Thyroid gland (tissue), 4 donors: ENCODE measurements at regions not wholly inside any gene's neighbourhood (a gene's known extent, or its start where the extent isn't known, plus 50 kb on each side); places are given as distances from the start of the nearest gene placed in this dataset.

Source experiments
- DNase-seq, 2 donors: peaks; one replicate each; pipeline ENCODE4 v3.0.0-alpha.2; 2019
- H3K27ac ChIP-seq, 3 donors: fragments of 200-600 bp; sonication (generic); 1 replicate in 2 of 3; 2 replicates in 1 of 3; pipeline ENCODE4 v1.5.1; 2016 to 2019; ENCODE audit warnings: mild to moderate bottlenecking in 1 of 3, moderate library complexity in 1 of 3
- H3K27me3 ChIP-seq: fragments of 200-600 bp; sonication (generic); one replicate; pipeline ENCODE4 v1.5.1; 2019
- H3K36me3 ChIP-seq, 2 donors: fragments of 200-600 bp; sonication (generic); one replicate each; pipeline ENCODE4 v1.5.1; 2016 to 2019
- H3K4me1 ChIP-seq, 2 donors: fragments of 200-600 bp; sonication (generic); one replicate each; pipeline ENCODE4 v1.5.1; 2017 to 2019
- H3K4me3 ChIP-seq, 3 donors: fragments of 200-600 bp; sonication (generic); replicated peaks in 1 of 3; 1 replicate in 2 of 3; 2 replicates in 1 of 3; pipeline ENCODE4 v1.5.1; 2016; ENCODE audit warnings: mild to moderate bottlenecking in 1 of 3
- H3K9me3 ChIP-seq: fragments of 200-600 bp; sonication (generic); one replicate; pipeline ENCODE4 v1.5.1; 2017
- POLR2A ChIP-seq, 2 donors: fragments of 450-650 bp; IDR thresholded peaks; one replicate each; pipeline ENCODE4 v1.6.1; 2017; ENCODE audit warnings: antibody characterized with exemption in 2 of 2, mild to moderate bottlenecking in 2 of 2, moderate library complexity in 1 of 2
- WGBS, 2 donors: methylation state at CpG; one replicate each; pipeline ENCODE4 v1.1.5; 2017; 5-methylcytosine and 5-hydroxymethylcytosine counted together
- intact Hi-C: fragments of 100-400 bp; cut with DNase I; formaldehyde crosslinking; loops from one replicate; pipeline ENCODE4 v1.15.1; 2023
- TF ChIP-seq, protein P1 (sequence below), 6 experiments: fragments of 200-600 bp in 3 of 6; fragments of 450-650 bp in 3 of 6; sonication (generic) in 3 of 6; IDR thresholded peaks; one replicate each; pipeline ENCODE4 v1.5.1; 2016 to 2019; ENCODE audit warnings: antibody characterized with exemption in 6 of 6, mild to moderate bottlenecking in 2 of 6, inconsistent platforms in 1 of 6, moderate library complexity in 1 of 6

DNA sequence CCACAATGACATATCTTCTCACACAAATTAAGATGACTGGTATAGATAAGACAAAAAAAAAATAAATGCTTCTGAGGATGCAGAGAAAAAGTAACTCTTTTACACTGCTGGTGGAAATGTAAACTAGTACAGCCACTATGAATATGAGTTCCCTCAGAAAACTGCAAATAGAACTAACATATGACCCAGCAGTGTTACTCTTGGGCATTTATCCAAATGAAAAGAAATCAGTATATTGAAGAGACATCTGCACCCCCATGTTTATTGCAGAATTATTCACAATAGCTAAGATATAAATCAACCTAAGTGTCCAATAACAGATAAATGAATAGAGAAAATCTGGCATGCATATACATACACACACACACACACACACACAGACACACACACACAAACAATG is 83.0 kb upstream of the FAM174A start:
- TF ChIP-seq, protein P1, sequence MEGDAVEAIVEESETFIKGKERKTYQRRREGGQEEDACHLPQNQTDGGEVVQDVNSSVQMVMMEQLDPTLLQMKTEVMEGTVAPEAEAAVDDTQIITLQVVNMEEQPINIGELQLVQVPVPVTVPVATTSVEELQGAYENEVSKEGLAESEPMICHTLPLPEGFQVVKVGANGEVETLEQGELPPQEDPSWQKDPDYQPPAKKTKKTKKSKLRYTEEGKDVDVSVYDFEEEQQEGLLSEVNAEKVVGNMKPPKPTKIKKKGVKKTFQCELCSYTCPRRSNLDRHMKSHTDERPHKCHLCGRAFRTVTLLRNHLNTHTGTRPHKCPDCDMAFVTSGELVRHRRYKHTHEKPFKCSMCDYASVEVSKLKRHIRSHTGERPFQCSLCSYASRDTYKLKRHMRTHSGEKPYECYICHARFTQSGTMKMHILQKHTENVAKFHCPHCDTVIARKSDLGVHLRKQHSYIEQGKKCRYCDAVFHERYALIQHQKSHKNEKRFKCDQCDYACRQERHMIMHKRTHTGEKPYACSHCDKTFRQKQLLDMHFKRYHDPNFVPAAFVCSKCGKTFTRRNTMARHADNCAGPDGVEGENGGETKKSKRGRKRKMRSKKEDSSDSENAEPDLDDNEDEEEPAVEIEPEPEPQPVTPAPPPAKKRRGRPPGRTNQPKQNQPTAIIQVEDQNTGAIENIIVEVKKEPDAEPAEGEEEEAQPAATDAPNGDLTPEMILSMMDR (IDR thresholded peaks at IDR 0.05) = no peak
- no peak for TF ChIP-seq POLR2A (IDR thresholded peaks at IDR 0.05)
- Histone ChIP-seq H3K36me3 (no peaks in the 10 kb centered on the region), H3K4me1 (no peaks in the 10 kb centered on the region), H3K9me3 (no peaks in the 10 kb centered on the region), H3K27me3 (no peaks in the 10 kb centered on the region), H3K4me3 (no peak overlapping the region), H3K27ac (no peak overlapping the region)
- DNase-seq = no peak
- intact Hi-C loops = no loop called here

DNA sequence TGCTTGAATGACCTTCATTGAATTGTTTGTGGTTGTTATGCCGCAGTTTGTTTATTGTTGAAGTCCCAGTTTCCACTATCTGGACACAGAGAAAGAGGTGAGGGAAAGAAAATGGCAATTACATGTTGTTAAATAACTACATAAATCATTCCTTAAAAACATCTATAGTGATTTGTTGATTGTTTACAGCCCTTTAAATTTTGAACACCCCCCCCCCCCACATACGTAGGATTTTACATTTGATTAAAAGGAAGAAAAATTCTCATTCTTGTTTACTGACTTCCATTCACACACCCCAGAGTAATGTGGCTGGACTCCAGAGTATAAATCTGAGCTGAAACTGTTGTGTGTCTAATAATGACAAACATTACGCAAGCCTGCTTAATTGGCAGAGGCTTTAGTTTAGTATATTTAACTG is 87.1 kb upstream of the FAM174A start:
- Histone ChIP-seq H3K4me1 (no peaks in the 10 kb centered on the region), H3K4me3 (no peak overlapping the region), H3K27ac (no peak overlapping the region), H3K36me3 (no peaks in the 10 kb centered on the region), H3K27me3 (no peaks in the 10 kb centered on the region), H3K9me3 (no peaks in the 10 kb centered on the region)
- TF ChIP-seq POLR2A (IDR thresholded peaks at IDR 0.05) = no peak
- TF ChIP-seq, protein P1 (IDR thresholded peaks at IDR 0.05) = no peak
- intact Hi-C loops = no loop called here
- 78 to 82% methylated on average over 3 of the region's 3 CpGs for WGBS, 2 donors
- no peak for DNase-seq

DNA sequence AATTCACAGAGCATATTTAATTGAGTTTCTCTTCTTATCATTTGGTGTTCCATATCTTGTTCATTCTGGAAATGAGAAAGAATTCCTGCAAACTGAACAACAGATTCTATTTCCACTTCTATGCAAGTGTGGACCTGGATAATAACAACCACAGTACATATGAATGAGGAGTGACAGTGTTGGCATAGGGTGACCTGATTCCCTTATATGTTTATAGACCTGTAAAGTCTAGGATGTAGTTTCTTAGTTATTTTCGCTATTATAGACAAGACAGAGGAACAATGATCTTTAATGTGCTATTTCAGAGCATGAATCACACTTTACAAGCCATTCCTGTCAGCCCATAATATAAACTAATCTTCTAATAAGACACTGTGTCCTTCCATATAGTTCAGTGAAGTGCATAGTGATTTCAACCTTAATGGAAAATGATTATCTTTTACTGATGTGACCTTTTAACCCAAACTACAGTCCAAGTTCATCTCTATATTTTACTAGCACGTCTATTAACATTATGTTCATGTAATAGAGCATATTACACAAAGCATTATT is 88.2 kb upstream of the FAM174A start:
- no peak overlapping the region for H3K4me3 ChIP-seq
- 77 to 86% methylated on average over 2 of the region's 2 CpGs for WGBS, 2 donors
- H3K36me3 ChIP-seq = no peaks in the 10 kb centered on the region
- no peaks in the 10 kb centered on the region for H3K9me3 ChIP-seq
- no peak for DNase-seq
- intact Hi-C loops = no loop called here
- no peaks in the 10 kb centered on the region for H3K27me3 ChIP-seq
- TF ChIP-seq POLR2A (IDR thresholded peaks at IDR 0.05) = no peak
- TF ChIP-seq, protein P1 (IDR thresholded peaks at IDR 0.05) = no peak
- H3K27ac ChIP-seq = no peak overlapping the region
- H3K4me1 ChIP-seq = no peaks in the 10 kb centered on the region

DNA sequence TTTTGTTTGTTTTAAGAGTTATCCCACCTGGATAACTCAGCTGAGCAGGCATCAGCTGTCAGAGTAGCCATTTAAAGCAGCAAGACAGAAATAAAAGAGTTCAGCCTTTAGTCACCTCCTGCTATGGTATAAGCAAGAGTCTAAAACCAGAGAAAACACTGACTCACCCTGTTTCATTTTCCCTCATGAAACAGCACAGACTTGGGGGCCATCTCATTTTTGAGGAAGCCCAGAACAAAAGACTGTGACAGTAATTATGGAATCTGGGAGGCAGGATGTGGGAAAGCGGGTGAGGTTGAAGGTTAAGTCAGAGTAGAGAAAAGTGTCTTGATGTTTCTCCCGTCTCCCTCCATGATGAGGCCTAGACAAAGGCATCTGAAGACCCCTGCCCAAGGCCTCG is 90.2 kb upstream of the FAM174A start:
- no peak for TF ChIP-seq POLR2A (IDR thresholded peaks at IDR 0.05)
- TF ChIP-seq, protein P1 (IDR thresholded peaks at IDR 0.05) = no peak
- WGBS, 2 donors = 88 to 100% methylated on average over 3 of the region's 3 CpGs
- intact Hi-C loops = no loop called here
- DNase-seq = no peak
- H3K27me3 ChIP-seq = no peaks in the 10 kb centered on the region
- no peak overlapping the region for H3K27ac ChIP-seq
- no peaks in the 10 kb centered on the region for H3K9me3 ChIP-seq
- no peaks in the 10 kb centered on the region for H3K4me1 ChIP-seq
- H3K4me3 ChIP-seq = no peak overlapping the region
- no peaks in the 10 kb centered on the region for H3K36me3 ChIP-seq

DNA sequence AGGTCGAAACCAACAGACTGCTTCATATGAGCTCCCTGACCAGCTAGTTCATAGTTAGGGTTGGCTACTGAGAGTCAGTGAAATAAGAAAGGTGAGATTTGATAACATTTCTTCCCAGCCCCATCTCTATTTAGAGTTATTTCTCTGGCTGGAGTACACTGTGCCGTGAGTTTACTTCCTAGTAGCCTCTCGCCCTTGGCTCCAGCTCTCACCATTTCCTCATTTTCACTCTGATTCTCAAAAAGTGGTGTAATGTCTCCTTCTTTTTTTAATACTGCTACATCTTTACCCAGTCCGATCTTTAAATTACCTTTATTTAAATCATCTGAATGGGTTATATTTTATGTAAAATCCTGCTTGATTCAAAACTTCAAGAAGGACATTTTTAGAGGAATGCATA is 100.4 kb upstream of the FAM174A start:
- TF ChIP-seq, protein P1 (IDR thresholded peaks at IDR 0.05) = no peak
- TF ChIP-seq POLR2A (IDR thresholded peaks at IDR 0.05) = no peak
- no peak overlapping the region for H3K4me3 ChIP-seq
- WGBS, 2 donors = 90 to 94% methylated on average over 4 of the region's 4 CpGs
- no peaks in the 10 kb centered on the region for H3K27me3 ChIP-seq
- no peaks in the 10 kb centered on the region for H3K36me3 ChIP-seq
- DNase-seq = no peak
- intact Hi-C loops = no loop called here
- H3K27ac ChIP-seq = no peak overlapping the region
- H3K9me3 ChIP-seq = no peaks in the 10 kb centered on the region
- H3K4me1 ChIP-seq = no peaks in the 10 kb centered on the region
